GM21390 (cell line): ENCODE measurements at regions not wholly inside any gene's neighbourhood (a gene's known extent, or its start where the extent isn't known, plus 50 kb on each side); places are given as distances from the start of the nearest gene placed in this dataset.
"Not testable (repeated sequence)": the region's sequence is repeated elsewhere in the genome, so short reads cannot be mapped to it uniquely, and the experiment has no call there.

Experiments
- ATAC-seq: cut with Tn5 transposase; IDR thresholded peaks from one replicate; pipeline ENCODE4 v1.9.1; 2021; ENCODE audit not compliant: unreplicated experiment

DNA sequence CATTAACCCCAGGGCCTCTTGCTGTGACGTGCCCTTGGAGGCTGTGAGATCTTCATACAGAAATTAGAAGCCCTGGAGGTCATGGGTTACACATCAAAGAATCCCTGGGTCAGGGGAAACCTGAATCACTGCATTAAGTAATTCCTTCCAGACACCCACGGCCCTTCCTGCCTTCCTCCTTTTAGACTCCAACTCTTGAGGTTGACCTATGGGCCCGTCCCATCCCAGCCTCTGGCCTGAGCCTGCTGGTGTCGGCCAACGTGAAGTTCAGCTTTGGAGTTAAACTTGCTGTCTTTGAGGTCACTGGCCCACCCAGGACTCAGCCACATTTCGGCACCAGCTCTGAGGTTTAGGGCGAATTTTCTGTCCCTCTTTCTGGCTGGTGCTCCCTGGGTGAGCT lies 198.3 kb downstream of the ACKR3 start:
- no peak for ATAC-seq

DNA sequence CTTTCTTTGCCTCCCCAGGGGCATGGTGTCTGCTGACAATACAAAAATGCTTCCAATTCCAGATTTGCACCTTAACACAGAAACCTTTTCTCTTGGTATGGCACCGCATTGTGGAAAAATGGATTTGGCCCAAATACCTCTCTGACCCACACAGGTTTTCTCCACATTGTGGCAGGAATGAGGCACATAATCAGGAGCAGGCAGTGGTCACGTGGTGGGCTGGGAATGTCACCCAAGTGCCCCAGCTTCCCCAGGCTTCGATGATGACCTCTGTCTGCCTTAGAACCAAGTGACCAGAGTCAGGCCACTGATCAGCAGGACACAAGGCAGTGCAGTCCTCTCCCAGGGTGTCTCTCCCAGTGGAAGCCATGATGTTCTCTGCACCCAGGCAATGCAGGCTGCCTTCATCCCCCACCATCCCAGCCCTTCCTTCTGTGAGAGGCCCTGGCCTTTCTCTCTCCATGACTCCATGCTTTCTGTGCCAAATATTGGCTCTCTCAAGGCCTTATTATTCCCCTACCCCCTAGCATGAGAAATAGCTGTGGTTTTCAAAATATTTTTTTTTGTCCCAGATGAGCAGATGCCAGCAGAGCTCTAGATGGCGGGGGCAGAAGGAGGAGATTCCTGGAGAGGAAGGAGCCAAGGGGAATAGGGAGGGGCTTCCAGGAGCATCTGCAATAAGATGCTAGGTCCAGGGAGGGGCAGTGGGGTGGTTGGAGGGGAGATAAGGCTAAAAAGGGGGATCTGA lies 198.9 kb downstream of the ACKR3 start:
- ATAC-seq: no peak

DNA sequence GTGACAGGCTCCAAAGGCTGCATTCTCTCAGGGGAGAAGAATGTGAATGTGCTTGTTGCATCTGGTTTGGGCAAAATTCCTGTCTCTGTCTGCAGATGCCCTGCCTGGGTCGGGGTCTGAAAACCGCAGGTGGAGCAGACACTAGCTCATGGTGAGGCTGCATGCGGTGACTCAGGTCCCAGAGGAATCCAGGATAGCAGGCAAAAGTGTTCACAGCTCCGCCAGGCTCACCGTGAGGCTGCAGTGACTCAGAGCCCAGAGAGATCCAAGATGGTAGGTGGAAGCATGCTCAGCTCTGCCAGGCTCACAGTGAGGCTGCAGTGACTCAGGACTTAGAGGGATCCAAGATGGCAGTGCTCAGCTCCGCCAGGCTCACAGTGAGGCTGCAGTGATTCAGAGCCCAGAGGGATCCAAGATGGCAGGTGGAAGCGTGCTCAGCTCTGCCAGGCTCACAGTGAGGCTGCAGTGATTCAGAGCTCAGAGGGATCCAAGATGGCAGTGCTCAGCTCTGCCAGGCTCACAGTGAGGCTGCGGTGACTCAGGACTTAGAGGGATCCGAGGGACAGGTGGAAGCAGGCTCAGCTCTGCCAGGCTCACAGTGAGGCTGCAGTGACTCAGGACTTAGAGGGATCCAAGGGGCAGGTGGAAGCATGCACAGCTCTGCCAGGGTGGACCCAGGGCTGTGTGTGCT lies 200.5 kb downstream of the ACKR3 start:
- ATAC-seq: no peak

DNA sequence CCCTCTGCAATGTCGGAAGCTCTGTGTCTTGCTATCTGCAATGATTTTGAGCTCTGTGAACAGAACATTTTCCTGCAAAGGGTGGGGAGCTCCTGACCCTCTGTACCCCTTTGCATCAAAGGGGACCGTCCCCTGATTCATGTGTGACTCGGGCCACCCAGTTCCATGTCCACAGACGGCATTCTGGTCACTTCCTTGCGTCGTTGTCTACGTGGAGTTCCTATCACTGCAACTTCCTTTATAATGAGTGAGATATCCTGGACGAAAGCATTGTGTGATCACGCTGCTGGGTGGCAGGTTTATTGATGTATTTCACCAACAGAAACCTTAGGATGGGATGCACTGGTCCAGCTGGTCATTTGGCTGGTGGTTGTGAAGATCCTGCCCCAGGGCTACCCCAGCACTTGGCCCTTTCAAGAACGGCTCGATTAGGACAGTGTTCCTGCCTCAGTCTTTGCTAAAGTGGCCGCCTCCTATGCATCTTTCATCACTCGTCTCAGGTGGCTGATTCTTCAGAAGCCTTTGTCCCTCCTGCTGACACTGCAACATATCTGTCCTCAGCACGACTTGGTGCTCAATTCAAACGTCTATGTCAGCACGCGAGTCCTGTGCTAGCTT lies 202.7 kb downstream of the ACKR3 start:
- no peak for ATAC-seq

DNA sequence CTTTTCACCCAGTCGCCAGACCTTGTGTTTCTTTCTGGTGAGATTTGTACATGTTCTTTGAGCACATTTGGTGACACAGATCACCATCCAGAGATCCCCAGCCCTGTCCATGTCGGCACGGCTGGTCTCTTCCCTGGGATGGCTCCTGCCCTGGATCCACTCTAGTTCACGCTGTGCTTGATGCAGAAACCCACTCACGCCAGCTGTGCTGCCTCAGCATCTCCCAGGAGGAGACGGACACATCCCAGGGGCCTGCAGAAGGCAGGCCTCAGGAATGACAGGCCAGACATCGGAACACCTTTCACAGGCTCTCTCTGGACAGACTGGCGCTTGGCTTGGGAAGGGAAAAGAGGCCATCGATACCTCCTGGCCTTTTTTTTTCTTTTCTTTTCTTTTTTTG lies 203.6 kb downstream of the ACKR3 start:
- ATAC-seq: no peak

DNA sequence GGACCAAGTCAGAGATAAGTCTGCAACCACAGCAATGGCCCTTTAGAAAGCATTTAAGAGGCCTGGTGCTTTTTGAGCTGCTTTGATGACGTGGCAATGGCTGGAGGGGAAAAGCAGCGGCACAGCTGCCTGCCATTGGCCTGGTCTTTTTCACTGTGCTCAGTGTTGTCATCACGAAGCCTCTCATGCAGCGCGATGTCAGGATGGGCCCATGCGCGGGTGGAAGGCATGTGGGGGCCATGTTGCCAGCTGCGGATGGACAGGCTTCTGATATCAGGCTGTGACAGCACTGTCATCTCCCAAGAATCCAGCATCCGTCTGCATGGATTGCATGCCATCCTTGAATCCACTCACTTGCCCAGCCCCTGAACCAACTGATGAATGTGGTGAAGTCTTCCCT lies 204.5 kb downstream of the ACKR3 start:
- ATAC-seq: no peak

DNA sequence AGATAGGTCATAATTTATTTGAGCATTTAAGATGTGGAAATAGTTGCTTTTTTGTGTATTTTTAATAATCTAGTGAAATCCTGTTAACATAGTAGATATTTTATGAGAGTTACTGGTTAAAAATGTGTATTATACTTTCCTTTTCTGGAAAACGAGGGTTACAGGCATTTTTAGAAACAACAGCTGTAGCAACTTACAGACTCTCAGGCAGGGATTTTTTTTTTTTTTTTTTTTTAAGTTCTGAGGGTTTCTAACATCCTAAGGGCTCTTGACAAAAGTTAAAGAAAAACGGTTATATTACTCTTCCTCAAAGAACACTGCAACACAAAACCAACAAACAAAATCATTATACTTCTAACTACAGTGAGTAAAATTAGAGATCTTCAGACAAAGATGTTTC lies 205.9 kb downstream of the ACKR3 start:
- no peak for ATAC-seq

DNA sequence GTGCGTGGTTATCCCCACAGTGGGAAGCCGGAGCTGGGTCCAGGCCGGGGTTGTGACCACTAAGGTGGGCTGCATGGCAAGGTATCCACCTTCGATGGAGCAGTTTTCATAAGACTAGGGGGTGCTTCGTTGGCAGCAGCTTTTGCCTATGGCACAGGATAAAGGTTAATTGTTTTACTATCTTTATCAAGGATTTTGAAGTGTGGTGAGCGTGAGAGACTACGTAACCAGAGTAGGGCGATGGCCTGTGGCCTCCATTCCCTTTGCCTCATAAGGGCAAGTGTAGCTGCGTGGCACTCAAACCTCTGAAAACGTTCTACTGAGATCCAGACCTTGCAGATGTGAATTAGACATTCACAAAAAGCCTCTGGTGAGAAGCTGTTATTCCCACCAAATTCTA lies 206.6 kb downstream of the ACKR3 start:
- no peak for ATAC-seq

DNA sequence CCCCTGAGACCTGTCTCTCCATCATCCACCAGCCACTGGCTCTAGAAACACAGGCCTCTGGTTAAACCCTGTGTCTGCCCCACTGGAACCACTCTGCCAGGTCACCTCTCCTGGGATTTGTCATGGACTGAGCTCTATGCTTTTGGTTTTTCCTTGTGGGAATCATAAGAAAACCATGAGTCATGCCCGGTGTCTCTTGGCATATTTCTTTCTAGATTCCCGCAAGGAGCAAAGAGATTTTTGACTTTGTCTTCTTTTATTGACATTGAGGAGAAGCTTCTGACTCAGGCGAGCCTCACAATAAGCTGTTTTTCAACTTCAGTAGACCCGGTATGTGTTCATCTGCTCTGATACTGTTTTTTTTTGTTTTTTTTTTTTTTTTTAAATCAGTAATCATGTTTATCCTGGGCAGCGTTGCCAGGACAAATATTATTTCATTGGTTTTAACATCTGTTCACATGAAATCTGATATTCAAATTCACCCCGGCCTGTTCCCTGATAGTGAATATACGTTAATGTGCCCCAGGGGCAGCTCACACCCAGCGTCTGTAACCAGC lies 207.1 kb downstream of the ACKR3 start:
- no peak for ATAC-seq

DNA sequence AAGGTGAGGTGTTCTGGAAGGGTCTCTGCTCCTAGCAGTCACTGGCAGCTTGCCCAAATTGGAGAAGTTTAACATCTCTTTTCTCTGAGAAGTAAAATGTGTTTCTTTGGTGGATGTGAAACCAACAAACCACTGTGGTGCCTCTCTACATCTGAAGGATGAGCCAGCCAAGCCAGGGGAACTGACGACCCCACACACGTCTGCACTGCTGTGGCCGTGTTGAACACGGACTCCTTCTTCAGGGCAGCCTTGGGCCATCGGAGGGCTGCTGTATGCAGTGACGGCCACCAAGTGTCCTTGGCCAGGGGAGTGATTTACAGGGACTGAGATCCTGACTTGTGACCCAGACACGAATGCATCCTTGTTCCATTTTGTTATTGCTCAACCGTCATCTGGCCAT lies 207.8 kb downstream of the ACKR3 start:
- ATAC-seq: no peak

DNA sequence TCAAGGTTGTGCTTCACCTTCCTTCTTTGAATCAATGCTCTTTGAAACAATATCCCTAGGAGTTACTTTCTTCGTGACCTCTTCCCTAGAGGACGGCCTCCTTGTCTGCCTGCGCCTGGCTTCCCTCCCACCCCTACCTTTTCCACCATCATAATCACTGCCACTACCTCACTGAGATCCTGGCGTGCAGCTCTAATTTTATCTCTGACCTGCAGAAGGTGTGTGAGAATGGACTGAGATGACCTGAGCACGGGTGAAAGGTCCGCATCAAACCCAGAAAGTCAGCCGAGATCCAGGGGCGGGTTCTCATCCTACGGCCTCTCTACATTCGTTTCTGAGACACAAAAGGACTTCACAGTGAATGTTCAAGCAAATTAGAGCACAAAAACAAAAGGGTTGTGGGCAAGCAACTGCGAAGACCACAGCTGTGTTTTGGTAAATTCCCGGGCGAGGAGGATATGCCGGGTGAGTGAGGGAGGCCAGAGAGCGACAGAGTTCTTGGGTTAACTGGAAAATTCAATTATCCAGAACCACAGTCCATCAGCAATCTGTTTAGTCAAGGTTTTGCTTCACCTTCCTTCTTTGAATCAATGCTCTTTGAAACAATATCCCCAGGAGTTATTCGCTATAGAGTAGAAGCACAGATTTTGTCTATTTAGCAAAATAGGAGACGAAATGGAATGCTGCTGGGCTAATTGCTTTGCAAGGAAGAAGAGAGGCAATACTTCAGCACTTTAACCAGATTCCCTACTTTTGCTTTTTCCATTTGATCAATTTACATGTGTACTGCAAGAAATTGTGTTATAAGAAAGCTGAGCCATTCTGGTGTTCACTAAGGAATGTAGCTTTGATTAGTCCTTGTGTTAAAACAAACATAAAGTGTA lies 212.6 kb downstream of the ACKR3 start:
- no peak for ATAC-seq

DNA sequence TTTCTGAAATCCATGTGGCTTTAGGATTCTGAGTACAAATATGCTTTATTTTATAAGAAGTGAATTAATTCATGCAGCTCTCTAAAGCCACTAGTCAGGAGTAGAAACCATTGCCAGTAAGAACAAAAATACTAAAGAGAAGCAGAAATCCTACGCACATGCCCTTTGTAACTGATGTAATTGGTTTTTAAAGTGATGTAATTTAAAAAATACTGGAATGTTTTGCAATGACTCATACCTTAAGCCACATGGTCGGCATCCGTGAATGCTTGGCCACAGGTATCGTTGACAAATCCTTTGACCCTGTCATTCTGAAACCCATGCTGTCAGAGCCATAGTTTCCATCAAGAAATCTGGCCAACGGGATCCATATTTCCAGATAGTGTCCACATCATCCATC lies 213.3 kb downstream of the ACKR3 start:
- no peak for ATAC-seq

DNA sequence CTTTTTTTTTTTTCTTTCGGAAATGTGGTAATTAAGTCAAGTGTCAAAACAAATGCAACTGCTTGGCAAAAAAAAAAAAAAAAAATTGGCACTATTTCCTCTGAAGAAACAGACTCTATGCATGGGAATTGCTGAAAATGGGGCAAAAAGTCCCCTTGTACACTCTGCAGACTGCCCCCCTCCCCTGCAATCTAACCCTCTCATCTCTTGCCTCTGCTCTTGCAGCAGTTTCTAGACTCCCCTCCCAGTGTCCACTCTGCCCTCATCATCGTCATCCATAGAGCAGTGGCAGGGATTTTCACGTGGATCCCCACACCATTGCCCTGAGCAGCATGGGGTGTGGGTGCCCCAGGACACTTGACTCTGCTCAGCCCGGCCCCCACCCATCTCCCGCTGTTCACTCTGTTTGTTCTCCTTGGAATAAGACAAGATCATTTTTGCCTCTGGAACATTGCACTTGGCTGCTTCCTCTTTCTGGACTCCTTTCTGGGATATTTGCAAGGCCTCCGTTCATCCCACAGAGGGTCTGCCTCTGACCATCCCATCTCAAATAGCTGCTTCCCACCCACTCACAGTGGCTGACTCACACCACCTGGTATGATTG lies 213.9 kb downstream of the ACKR3 start:
- no peak for ATAC-seq

DNA sequence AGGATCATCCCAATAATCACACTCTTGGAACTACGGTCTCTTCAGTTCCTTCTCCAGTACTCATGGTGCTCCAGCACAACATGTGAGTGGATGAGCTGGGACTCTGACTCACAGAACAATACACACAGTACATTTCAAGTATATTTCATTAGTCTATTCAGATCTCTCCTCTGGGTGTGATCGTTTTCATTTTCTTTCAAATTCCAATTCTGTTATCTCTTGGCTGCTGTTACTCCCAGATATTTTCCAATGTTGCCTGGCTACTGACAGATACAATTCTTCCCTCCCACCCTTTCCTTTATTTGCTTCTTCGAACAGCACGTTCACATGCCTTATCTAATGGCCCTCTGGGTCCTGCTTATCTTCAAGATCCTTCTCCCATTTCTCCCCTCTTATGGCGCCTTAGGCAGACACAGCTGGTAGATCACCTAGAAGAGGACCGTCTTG lies 216.0 kb downstream of the ACKR3 start:
- no peak for ATAC-seq

DNA sequence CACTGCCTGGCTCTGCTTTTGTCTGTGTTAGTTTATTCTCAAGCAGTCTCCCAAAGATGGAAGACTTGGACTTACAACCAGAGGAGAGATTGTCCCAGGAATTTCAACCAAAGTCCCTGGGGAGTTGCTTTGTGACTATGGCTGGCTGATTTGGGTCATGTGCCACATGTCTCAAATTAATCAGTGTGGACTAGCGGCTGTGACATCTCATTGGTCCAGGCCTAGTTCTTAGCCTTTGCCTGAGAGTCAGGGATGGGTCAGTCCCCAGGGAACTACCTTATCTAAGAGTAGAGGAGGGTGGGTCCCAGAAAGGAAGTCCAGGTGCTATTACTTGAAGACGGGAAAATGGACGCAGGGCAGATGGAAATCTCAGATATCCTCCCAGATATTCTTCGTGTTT lies 217.1 kb downstream of the ACKR3 start:
- ATAC-seq: no peak

DNA sequence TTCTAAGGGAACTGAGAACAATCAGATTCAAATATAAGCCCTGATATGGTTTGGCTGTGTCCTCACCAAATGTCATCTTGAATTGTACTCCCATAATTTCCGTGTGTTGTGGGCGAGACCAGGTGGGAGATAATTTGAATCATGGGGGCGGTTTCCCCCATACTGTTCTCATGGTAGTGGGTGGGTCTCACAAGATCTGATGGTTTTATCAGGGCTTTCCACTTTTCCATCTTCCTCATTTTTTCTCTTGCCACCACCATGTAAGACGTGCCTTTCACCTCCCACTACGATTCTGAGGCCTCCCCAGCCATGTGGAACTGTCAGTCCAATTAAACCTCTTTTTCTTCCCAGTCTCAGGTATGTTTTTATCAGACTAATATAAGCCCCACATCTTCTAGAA lies 217.8 kb downstream of the ACKR3 start:
- ATAC-seq: not testable (repeated sequence)

DNA sequence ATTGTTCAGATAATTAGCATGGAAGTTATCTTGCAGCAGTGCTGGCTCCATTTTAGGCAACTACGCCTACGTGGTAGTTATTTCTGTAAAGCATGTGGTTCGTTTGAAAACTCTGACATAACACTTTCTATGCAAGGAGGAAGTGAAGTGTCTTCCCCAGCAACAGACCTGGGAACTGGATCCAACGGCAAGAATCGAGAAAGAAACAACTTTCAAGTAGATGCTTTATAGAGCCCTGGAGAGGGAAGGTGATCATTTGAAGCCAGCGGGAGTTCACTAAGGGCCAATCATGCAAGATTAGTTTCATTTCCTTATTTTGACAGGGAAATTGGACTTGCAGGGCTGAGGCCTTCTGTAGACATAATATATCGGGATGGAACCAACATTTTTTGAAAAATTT lies 218.3 kb downstream of the ACKR3 start:
- ATAC-seq: no peak

DNA sequence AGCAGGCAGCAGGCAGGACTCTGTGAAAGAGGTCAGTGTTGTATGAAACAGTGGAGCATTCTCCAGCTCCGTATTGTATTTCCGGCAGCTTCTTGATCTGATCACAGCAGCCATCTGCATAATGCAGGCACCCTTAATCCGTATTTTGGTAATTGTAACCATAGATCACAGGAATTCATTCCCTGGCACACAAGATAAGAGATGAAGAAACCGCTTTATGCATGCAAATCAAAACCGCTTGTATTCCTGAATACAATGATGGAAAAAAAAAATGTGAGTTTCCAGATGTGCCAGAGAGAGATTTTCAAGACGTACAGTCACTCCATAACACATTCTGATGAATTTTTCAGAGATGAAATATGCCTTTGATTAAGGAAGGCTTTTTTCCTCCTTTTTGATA lies 221.3 kb downstream of the ACKR3 start:
- ATAC-seq: no peak

DNA sequence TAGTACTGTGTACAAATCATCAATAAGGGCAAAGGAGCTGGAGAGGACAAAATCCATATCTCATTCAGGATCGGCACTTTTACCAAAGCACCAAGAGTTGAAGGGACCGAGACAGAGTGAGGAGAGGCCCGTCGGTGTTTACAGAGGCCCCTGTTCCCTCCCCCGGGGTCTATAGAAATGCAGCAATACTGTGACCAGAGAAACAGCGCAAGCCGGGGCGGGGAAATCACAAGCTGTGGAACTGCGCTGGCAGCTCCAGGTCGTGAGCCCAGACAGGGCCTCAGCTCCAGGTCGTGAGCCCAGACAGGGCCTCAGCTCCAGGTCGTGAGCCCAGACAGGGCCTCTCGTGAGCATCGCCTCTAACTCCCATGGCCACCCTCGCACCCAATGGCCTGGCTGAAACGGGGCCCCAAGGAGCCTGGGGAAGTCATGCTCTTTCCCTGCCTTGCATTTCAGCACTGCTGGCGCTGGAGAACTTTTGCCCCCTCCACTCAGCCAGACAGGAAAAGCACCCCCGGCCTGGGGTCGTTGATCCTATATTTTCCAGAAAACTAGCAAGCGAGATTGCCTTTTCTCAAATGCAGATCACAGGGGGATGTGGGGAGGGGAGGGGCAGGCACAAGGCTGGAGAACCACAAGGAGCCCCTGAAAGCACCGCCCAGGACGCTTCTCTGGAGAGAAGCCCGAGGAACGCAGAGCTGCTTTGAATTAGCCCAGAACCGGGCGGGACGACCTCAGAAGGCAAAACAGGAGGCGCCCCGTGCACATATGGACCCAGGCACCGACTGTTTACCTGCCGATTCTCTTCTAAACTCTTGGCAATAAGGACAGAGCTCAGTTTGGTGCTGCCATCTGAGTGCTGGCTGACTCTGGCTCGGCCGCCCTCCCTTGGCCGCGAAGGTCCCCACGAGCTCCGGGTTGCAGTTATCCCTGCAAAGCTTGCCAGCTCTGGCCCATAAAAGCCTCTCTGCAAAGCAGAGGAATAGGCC lies 223.7 kb downstream of the ACKR3 start:
- no peak for ATAC-seq
